ENCODE measurements at regions not wholly inside any gene's neighbourhood (a gene's known extent, or its start where the extent isn't known, plus 50 kb on each side); places are given as distances from the start of the nearest gene placed in this dataset.
"Not testable (repeated sequence)": the region's sequence is repeated elsewhere in the genome, so short reads cannot be mapped to it uniquely, and the experiment has no call there.

DNA sequence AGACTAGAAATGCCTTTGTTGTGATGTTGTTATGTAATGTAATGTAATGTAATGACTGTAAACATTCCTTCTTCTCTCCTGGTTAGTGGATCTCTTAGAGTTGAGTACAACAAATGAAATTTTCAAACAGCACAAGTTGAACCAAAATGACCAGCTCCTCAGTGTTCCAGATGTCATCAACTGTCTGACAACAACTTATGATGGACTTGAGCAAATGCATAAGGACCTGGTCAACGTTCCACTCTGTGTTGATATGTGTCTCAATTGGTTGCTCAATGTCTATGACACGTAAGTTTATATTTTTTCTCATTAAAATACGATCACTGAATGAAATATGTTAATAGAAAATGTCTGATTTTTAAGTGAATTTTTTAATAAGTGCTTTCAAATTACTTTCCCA is 496.7 kb downstream of the UTRN start:
- no peak for DNase-seq
- TF ChIP-seq GATA1 (IDR thresholded peaks at IDR 0.05; ENCODE audit: low read depth, low read length) (no peak), POLR2A (IDR thresholded peaks at IDR 0.05; ENCODE audit: low read length) (no peak)

DNA sequence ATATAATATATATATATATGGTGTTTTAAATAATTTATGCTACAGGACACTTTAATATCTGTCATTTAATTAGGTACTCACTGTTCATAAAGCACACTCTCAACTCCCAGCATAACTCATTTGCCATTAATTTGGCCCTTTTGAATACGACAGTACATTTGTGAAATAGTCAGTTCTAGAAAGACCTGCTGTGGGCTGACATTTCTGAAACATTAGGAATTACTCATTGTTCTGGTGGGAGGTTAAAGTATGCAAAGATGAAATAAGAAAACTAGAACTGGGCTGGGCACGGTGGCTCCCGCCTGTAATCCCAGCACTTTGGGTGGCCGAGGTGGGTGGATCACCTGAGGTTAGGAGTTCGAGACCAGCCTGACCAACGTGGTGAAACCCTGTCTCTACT is 497.5 kb downstream of the UTRN start:
- DNase-seq = no peak
- TF ChIP-seq POLR2A (IDR thresholded peaks at IDR 0.05; ENCODE audit: low read length) = no peak
- TF ChIP-seq GATA1 (IDR thresholded peaks at IDR 0.05; ENCODE audit: low read depth, low read length) = no peak

DNA sequence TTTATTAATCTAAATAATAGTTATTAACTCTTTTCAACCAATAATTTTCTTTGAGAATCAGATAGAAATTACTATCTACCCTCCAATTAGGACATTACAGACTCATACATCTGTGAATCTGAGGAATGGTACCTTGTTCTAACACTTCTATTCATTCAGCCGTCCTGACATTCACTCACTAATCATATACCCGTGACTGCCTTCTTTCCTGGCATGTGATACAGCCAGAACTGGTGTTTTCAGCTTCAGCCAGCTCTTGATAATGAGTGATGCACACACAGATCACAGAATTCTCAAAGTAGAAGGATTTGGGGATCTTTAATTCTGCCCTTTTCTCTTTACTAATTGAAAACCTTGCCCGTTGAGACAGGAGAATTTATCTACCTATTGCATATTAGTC is 499.9 kb downstream of the UTRN start:
- TF ChIP-seq GATA1 (IDR thresholded peaks at IDR 0.05; ENCODE audit: low read depth, low read length) = no peak
- TF ChIP-seq POLR2A (IDR thresholded peaks at IDR 0.05; ENCODE audit: low read length) = no peak
- DNase-seq = no peak

DNA sequence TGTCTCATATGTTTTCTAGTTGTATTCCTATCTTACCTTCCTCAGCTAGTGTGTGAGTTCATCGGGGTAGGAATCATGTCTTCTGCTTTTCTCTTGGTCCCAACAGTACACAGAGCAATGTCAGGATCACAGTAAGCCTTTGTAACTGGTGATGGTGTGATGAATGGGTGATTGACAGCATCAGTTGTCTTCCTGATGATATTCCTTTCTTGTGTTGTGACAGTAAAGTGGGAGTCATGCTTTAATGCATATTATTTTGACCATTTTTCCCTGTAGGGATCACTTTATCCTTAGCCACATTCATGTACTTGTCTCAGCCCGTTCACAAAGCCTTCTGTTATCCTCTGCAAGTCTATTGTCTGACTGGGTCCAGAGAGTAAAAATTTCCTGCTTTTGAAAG is 501.7 kb downstream of the UTRN start:
- no peak for TF ChIP-seq POLR2A (IDR thresholded peaks at IDR 0.05; ENCODE audit: low read length)
- TF ChIP-seq GATA1 (IDR thresholded peaks at IDR 0.05; ENCODE audit: low read depth, low read length) = no peak
- no peak for DNase-seq

DNA sequence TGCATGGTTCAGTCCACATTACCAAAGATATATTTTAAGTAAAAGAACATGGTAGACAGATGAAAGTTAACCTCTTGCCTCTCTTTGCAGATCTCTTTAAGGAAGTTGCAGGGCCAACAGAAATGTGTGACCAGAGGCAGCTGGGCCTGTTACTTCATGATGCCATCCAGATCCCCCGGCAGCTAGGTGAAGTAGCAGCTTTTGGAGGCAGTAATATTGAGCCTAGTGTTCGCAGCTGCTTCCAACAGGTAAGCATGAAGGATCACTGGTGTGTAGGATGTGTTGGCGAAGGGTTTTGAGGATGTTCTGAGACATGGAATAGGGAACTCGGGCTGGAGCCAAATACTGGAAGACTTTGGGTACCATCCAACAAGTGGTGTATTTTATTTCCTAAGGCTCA is 508.6 kb downstream of the UTRN start:
- TF ChIP-seq POLR2A (IDR thresholded peaks at IDR 0.05; ENCODE audit: low read length) (no peak), GATA1 (IDR thresholded peaks at IDR 0.05; ENCODE audit: low read depth, low read length) (no peak)

DNA sequence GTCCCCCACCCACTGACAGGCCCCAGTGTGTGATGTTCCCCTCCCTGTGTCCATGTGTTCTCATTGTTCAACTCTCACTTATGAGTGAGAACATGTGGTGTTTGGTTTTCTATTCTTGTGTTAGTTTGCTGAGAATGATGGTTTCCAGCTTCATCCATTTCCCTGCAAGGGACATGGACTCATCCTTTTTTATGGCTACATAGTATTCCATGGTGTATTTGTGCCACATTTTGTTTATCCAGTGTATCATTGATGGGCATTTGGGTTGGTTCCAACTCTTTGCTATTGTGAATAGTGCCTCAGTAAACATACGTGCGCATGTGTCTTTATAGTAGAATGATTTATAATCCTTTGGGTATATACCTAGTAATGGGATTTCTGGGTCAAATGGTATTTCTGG is 509.9 kb downstream of the UTRN start:
- not testable (repeated sequence) for DNase-seq

More for the DNA sequence above, 508.6 kb downstream of the UTRN start:
- no peak for DNase-seq

DNA sequence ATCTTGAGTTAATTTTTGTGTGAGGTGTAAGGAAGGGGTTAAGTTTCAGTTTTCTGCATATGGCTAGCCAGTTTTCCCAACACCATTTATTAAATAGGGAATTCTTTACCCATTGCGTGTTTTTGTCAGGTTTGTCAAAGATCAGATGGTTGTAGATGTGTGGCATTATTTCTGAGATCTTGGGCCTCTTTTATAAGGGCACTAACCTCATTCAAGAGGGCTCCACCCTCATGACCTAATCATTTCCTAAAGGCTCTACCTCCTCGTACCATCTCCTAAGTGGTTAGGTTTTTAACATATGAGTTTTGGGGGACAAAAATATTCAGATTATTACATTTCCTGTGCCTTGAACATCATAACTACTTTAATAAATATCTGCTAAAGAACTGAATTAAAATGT is 510.9 kb downstream of the UTRN start:
- no peak for DNase-seq
- no peak for TF ChIP-seq GATA1 (IDR thresholded peaks at IDR 0.05; ENCODE audit: low read depth, low read length)
- TF ChIP-seq POLR2A (IDR thresholded peaks at IDR 0.05; ENCODE audit: low read length) = no peak

DNA sequence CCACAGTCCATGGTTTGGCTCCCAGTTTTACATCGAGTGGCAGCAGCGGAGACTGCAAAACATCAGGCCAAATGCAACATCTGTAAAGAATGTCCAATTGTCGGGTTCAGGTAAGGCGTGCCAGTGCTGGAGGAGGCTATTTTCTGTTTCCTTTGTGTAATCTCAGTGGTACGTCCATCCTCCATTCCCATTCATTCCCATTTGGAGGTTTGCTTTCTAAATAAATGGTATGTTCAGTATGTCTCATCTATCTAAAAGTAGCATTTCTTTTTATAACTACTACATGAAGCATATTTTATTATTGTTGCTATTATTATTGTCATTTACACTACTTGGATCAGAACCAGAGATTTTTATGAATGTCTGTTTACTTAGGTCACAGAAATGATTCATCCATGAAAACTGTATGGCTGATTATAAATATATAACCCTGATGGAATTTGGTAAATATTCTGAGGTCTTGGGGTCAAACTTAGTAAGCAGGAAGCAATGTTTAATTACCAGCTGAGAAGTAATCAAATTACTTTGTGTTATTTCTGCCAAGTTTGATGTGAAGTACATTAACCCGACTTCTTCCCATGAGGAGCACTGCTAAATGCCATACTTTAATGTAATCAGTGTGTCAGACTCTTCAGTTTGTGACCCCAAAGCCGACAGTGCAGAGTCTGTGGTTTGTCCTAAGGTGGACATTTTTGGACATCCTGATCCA is 512.9 kb downstream of the UTRN start:
- TF ChIP-seq GATA1 (IDR thresholded peaks at IDR 0.05; ENCODE audit: low read depth, low read length) (no peak), POLR2A (IDR thresholded peaks at IDR 0.05; ENCODE audit: low read length) (no peak)
- DNase-seq = no peak

DNA sequence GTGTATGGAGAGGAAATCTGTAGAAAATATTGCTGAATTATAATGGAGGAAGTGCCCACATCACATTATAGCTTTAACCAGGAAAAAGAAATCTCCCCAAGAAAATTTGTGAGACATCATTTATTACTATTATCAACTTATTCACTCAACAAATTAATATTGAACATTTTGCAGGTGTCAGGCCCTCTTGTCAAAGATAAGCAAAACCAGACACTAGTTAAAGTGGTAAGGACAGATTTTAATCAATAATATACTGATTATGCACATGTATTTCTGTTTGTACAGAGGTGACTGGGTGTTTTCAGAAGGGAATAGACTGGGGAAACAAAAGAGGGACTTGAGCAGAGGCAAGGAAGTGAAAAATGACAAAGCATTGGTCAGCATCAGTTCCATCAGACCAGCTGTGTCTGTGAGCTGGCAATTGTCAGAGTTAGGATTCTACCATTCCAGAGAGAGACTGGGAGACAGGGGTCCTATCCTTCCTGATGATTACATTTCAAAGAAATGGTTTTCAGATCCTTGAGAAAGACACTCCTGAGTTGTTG is 519.2 kb downstream of the UTRN start:
- TF ChIP-seq GATA1 (IDR thresholded peaks at IDR 0.05; ENCODE audit: low read depth, low read length) = no peak
- TF ChIP-seq POLR2A (IDR thresholded peaks at IDR 0.05; ENCODE audit: low read length) = no peak
- DNase-seq = no peak

DNA sequence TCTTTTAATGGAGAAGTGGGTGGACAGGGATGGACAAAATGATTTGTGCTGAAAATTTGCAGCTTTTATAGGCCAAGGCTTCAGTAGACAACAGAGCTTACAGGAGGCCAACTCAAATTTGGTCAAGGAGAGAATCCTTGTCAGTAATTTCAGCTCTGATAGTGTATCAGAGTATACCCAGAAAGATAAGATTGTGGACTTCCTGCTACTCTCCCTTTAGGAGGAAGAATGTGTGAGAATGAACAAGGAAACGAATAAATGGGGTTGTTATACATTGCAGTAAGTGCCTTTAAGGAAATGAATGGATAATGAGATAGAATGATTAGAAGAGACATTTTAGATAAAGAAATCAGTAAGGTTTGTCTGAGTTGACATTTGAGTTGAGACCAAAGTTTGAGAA is 519.9 kb downstream of the UTRN start:
- TF ChIP-seq GATA1 (IDR thresholded peaks at IDR 0.05; ENCODE audit: low read depth, low read length) (no peak), POLR2A (IDR thresholded peaks at IDR 0.05; ENCODE audit: low read length) (no peak)
- no peak for DNase-seq

DNA sequence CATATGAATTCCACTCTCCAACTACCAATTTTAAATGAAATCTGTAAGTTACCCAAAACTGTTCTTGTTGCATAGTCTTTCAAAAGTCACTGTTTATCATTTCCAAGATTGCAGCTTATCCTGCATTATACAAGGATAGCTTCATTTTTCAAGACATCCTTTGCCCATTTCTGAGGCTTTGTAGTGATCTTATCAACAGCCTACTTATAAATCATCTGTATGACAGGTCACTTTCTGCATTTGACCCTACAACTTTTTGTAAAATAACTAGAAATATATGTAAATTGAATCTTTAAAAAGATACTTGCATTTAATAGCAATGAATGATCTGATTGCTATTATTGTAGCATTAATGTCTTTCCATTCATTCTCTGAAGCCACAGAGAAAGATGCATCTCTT is 521.1 kb downstream of the UTRN start:
- TF ChIP-seq GATA1 (IDR thresholded peaks at IDR 0.05; ENCODE audit: low read depth, low read length) = no peak
- TF ChIP-seq POLR2A (IDR thresholded peaks at IDR 0.05; ENCODE audit: low read length) = no peak

DNA sequence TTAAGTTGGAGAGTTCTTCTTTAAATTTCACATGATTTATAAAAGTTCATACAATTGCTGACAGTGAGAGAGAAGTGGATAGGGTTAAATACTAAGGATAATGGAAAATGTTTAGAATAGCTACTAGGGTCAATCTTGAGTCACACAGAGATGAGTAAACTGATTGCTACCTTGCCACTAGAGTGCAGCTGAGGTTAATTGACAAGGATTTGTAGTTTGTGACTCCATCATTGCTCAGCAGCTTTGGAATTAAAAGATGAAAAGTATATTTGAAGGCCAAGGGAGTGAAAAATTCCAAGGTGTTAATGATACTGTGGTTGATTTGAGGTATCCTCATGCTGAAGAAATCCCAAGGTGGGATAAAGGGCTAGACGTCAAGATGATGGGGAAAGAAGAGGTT is 524.0 kb downstream of the UTRN start:
- DNase-seq = no peak
- no peak for TF ChIP-seq POLR2A (IDR thresholded peaks at IDR 0.05; ENCODE audit: low read length)
- no peak for TF ChIP-seq GATA1 (IDR thresholded peaks at IDR 0.05; ENCODE audit: low read depth, low read length)

More for the DNA sequence above, 521.1 kb downstream of the UTRN start:
- DNase-seq = no peak

DNA sequence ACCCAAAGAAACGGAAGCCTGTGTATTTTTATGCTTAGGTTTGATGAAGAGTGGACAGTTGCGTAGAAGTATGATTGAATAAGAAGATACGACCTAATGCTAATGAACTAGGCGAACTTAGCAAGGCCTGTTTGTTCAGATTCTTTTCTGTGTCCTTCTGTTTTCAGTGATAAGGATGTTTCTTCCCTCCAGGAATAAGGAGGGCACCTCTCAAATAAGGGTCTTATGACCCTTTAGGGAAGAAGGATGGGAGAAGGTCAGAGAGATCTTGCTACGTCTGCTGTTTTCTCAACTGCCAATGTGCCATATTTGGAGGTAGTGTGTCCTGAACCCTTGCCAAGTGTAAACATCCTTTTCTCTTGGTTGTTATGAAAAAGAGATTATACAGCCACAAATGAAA is 524.8 kb downstream of the UTRN start:
- TF ChIP-seq POLR2A (IDR thresholded peaks at IDR 0.05; ENCODE audit: low read length) (no peak), GATA1 (IDR thresholded peaks at IDR 0.05; ENCODE audit: low read depth, low read length) (no peak)
- no peak for DNase-seq

DNA sequence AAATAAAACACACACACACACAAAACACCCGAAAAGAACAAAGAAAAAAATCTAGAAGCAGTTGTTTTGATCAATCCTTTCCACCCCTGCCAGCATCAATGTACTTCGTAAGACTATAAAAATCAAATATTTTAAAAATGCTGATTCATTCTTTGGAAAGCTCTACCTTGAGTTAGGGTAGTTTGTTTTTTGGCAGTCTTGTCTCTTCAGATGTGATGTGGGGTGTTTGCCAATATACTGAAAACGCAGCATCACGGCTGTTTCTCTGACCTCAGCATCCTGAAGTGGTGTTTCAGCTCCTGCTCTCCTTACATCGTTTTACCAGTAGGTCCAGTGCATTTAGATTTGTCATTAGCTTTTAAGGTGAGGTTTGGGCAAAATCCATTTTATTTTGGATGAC is 526.0 kb downstream of the UTRN start:
- no peak for TF ChIP-seq GATA1 (IDR thresholded peaks at IDR 0.05; ENCODE audit: low read depth, low read length)
- TF ChIP-seq POLR2A (IDR thresholded peaks at IDR 0.05; ENCODE audit: low read length) = no peak
- no peak for DNase-seq

DNA sequence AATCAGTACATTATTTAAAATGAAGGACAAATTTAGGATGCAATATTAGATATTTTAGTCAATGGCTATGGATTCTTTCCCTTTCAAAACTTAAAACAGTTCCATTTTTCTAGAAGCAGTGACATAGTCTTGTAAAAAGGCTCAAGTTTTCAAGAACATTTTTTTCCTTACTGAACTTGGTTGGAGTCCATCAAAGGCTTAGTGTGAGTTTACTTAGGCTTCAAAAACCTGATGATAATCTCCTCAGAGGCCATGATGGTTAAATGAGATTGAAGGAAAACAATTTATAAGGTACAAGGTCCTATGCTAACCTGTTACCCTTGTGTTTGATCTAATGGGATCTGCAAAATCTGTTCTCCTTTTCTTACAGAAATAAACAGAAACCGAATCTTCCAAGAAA is 531.8 kb downstream of the UTRN start:
- no peak for TF ChIP-seq POLR2A (IDR thresholded peaks at IDR 0.05; ENCODE audit: low read length)
- TF ChIP-seq GATA1 (IDR thresholded peaks at IDR 0.05; ENCODE audit: low read depth, low read length) = no peak
- DNase-seq = no peak
